WTC11 (cell line): ENCODE measurements at regions not wholly inside any gene's neighbourhood (a gene's known extent, or its start where the extent isn't known, plus 50 kb on each side); places are given as distances from the start of the nearest gene placed in this dataset.

ENCODE experiments used
- ATAC-seq: fragments of 200-7000 bp; cut with Tn5 transposase; 2 replicates; pipeline ENCODE4 v1.10.0; 2021; ENCODE audit warnings: mild to moderate bottlenecking, moderate library complexity
- CTCF ChIA-PET: fragments of 300-600 bp; sonication (Branson Sonifier 250); formaldehyde crosslinking; loops from one replicate; lab custom pipeline; 2021; ENCODE audit warnings: antibody characterized with exemption; lab: Charles Lee
- POLR2A ChIA-PET: fragments of 350-600 bp; sonication (Branson Sonifier 250); formaldehyde crosslinking; loops from one replicate; lab custom pipeline; 2021; ENCODE audit warnings: antibody characterized with exemption; lab: Charles Lee
- DNase-seq: peaks from one replicate; pipeline ENCODE4 v3.0.0; 2021; ENCODE audit warnings: low spot score
- H3K27ac Mint-ChIP-seq: 2 replicates; pipeline ENCODE4 v1.8.0; 2021; ENCODE audit warnings: mixed read lengths
- H3K27me3 Mint-ChIP-seq: 2 replicates; pipeline ENCODE4 v1.8.0; 2021; ENCODE audit warnings: low read depth, mild to moderate bottlenecking, moderate library complexity, mixed read lengths
- H3K36me3 Mint-ChIP-seq: 2 replicates; pipeline ENCODE4 v1.8.0; 2021; ENCODE audit warnings: mixed read lengths
- H3K4me1 Mint-ChIP-seq: 2 replicates; pipeline ENCODE4 v1.8.0; 2022; ENCODE audit warnings: mixed read lengths
- H3K4me3 Mint-ChIP-seq: 2 replicates; pipeline ENCODE4 v1.8.0; 2021; ENCODE audit warnings: mild to moderate bottlenecking, moderate library complexity, mixed read lengths
- H3K9me3 Mint-ChIP-seq: 2 replicates; pipeline ENCODE4 v1.8.0; 2021; ENCODE audit warnings: mixed read lengths
- ARID4B ChIP-seq: sonication (generic); formaldehyde crosslinking; IDR thresholded peaks from 2 replicates; pipeline ENCODE4 v1.8.0; 2023; ENCODE audit warnings: missing genetic modification reagents, mild to moderate bottlenecking, borderline replicate concordance
- ATF1 ChIP-seq: sonication (generic); formaldehyde crosslinking; IDR thresholded peaks from 2 replicates; pipeline ENCODE4 v1.8.1; 2023; ENCODE audit warnings: mild to moderate bottlenecking, moderate library complexity, missing genetic modification reagents
- CTCF ChIP-seq: fragments of 200-600 bp; IDR thresholded peaks from 2 replicates; pipeline ENCODE4 v1.8.0; 2022; ENCODE audit warnings: antibody characterized with exemption
- E2F4 ChIP-seq: sonication (generic); formaldehyde crosslinking; IDR thresholded peaks from 2 replicates; pipeline ENCODE4 v1.8.1; 2022; ENCODE audit warnings: low read depth, mild to moderate bottlenecking, moderate library complexity, missing genetic modification reagents, borderline replicate concordance
- ELF4 ChIP-seq: sonication (generic); formaldehyde crosslinking; IDR thresholded peaks from 2 replicates; pipeline ENCODE4 v1.8.1; 2022; ENCODE audit warnings: low read depth, mild to moderate bottlenecking, moderate library complexity, missing genetic modification reagents
- JAZF1 ChIP-seq: fragments of 250-450 bp; sonication (Bioruptor Pico); IDR thresholded peaks from 2 replicates; pipeline ENCODE4 v1.9.0; 2021; ENCODE audit warnings: moderate library complexity, mild to moderate bottlenecking, inconsistent platforms
- JUN ChIP-seq: sonication (generic); formaldehyde crosslinking; IDR thresholded peaks from 2 replicates; pipeline ENCODE4 v1.8.0; 2023; ENCODE audit warnings: mild to moderate bottlenecking, missing genetic modification reagents
- KAT7 ChIP-seq: sonication (generic); formaldehyde crosslinking; IDR thresholded peaks from 2 replicates; pipeline ENCODE4 v1.8.1; 2023; ENCODE audit warnings: missing genetic modification reagents, mild to moderate bottlenecking, borderline replicate concordance
- MLX ChIP-seq: sonication (generic); formaldehyde crosslinking; IDR thresholded peaks from 2 replicates; pipeline ENCODE4 v1.8.1; 2023; ENCODE audit warnings: mild to moderate bottlenecking, missing genetic modification reagents, moderate library complexity
- NFE2L1 ChIP-seq: sonication (generic); formaldehyde crosslinking; IDR thresholded peaks from 2 replicates; pipeline ENCODE4 v1.8.1; 2023; ENCODE audit warnings: missing genetic modification reagents
- NR1H2 ChIP-seq: sonication (generic); formaldehyde crosslinking; IDR thresholded peaks from 2 replicates; pipeline ENCODE4 v1.9.0; 2021; ENCODE audit warnings: mild to moderate bottlenecking, moderate library complexity, missing genetic modification reagents
- NR2C2 ChIP-seq: sonication (generic); formaldehyde crosslinking; IDR thresholded peaks from 2 replicates; pipeline ENCODE4 v1.8.0; 2022; ENCODE audit warnings: mild to moderate bottlenecking, missing genetic modification reagents
- NR3C1 ChIP-seq: sonication (generic); formaldehyde crosslinking; conservative IDR thresholded peaks from 2 replicates; pipeline ENCODE4 v1.8.1; 2023; ENCODE audit warnings: low read depth, mild to moderate bottlenecking, missing genetic modification reagents
- SMAD4 ChIP-seq: sonication (generic); formaldehyde crosslinking; IDR thresholded peaks from 2 replicates; pipeline ENCODE4 v1.8.0; 2022; ENCODE audit warnings: mild to moderate bottlenecking, missing genetic modification reagents
- SOX15 ChIP-seq: fragments of 250-450 bp; sonication (Bioruptor Pico); IDR thresholded peaks from 2 replicates; pipeline ENCODE4 v1.9.0; 2021; ENCODE audit warnings: mild to moderate bottlenecking
- TCF7 ChIP-seq: sonication (generic); formaldehyde crosslinking; IDR thresholded peaks from 2 replicates; pipeline ENCODE4 v1.8.0; 2022; ENCODE audit warnings: mild to moderate bottlenecking, low read depth, missing genetic modification reagents, moderate library complexity
- TEAD4 ChIP-seq: sonication (generic); formaldehyde crosslinking; IDR thresholded peaks from 2 replicates; pipeline ENCODE4 v1.8.0; 2022; ENCODE audit warnings: mild to moderate bottlenecking, missing genetic modification reagents
- ZNF121 ChIP-seq: sonication (generic); formaldehyde crosslinking; IDR thresholded peaks from 2 replicates; pipeline ENCODE4 v1.8.0; 2023; ENCODE audit warnings: missing genetic modification reagents
- ZNF138 ChIP-seq: sonication (generic); formaldehyde crosslinking; conservative IDR thresholded peaks from 2 replicates; pipeline ENCODE4 v1.8.1; 2022; ENCODE audit warnings: mild to moderate bottlenecking, moderate library complexity, missing genetic modification reagents
- ZNF219 ChIP-seq: sonication (generic); formaldehyde crosslinking; IDR thresholded peaks from 2 replicates; pipeline ENCODE4 v1.8.0; 2023; ENCODE audit warnings: missing genetic modification reagents, mild to moderate bottlenecking, borderline replicate concordance
- ZNF232 ChIP-seq: sonication (generic); formaldehyde crosslinking; IDR thresholded peaks from 2 replicates; pipeline ENCODE4 v1.8.0; 2022; ENCODE audit warnings: mild to moderate bottlenecking, missing genetic modification reagents
- ZNF396 ChIP-seq: fragments of 250-450 bp; sonication (Bioruptor Pico); IDR thresholded peaks from 2 replicates; pipeline ENCODE4 v1.8.0; 2021; ENCODE audit warnings: mild to moderate bottlenecking, moderate library complexity, borderline replicate concordance
- TF ChIP-seq, protein P1 (sequence below): sonication (generic); formaldehyde crosslinking; IDR thresholded peaks from 2 replicates; pipeline ENCODE4 v1.8.1; 2023; ENCODE audit warnings: mild to moderate bottlenecking, moderate library complexity, missing genetic modification reagents
- TF ChIP-seq, protein P2 (sequence below): sonication (generic); formaldehyde crosslinking; IDR thresholded peaks from 2 replicates; pipeline ENCODE4 v1.8.0; 2022; ENCODE audit warnings: mild to moderate bottlenecking, missing genetic modification reagents

DNA sequence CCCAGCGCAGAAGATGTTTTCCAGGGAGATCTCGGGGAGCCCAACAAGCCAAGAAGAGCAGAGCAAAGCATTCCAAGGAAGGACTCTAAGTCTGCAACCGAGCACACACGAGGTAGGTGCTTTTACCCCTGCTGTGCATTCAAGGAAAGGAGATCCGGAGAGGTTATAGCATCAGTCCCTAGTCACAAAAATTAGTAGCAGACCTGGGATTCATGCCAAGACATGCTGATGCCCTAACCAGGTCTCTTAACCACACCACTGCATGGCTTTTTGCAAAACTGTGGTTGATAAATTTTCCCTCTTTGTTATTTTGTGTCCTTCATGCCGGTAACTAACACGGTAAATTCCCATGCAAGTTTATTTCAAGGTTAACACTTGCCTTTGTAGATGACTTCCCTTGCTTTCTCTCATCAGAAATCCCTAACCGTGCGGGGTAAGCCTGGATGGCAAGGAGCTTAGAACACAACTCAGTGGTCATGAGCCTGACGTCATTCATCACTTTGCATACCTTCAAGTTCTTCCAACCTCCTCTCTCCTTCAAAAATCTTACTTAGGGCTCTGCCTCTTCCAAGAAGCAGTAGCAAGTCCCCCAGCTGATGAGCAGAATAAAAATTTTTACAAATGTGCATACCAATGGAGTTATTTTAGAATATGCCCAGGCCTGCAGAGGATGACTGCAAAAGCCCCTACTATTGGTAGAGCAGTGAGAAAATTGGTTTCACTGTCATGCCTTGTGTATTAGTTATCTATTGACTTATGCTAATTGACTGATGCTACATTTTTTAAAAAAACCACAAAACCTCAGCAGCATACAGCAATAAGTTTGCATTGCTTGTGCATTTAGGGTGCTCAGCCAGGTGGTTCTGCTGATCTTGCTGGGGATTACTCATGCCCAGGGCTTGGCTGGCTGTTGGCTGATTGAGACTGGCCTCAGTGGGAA lies 465.1 kb downstream of the MN1 start:
- ATAC-seq, result no peak
- peaks cover 21% of the 10 kb centered on the region for H3K4me1 Mint-ChIP-seq
- ChIA-PET POLR2A (no interaction called here), CTCF (no interaction called here)
- no peak overlapping the region for H3K27ac Mint-ChIP-seq
- peaks cover 8% of the 10 kb centered on the region for H3K27me3 Mint-ChIP-seq
- peaks cover 9% of the 10 kb centered on the region for H3K9me3 Mint-ChIP-seq
- no peak for DNase-seq
- H3K36me3 Mint-ChIP-seq, result no peaks in the 10 kb centered on the region
- H3K4me3 Mint-ChIP-seq, result no peak overlapping the region
- TF ChIP-seq E2F4, result no peak
- TF ChIP-seq ZNF232 (CRISPR knock-in tag), result no peak
- no peak for TF ChIP-seq ZNF396 (CRISPR knock-in tag)
- TF ChIP-seq KAT7, result no peak
- no peak for TF ChIP-seq ZNF219
- no peak for TF ChIP-seq MLX (CRISPR knock-in tag)
- TF ChIP-seq TCF7 (CRISPR knock-in tag), result no peak
- TF ChIP-seq NR1H2 (CRISPR knock-in tag), result no peak

GRCh38 chr22:27337676-27338075 lies 463.9 kb downstream of the MN1 start:
- Mint-ChIP-seq H3K36me3 (no peaks in the 10 kb centered on the region), H3K4me3 (no peak overlapping the region), H3K27me3 (peaks cover 8% of the 10 kb centered on the region), H3K4me1 (peaks cover 11% of the 10 kb centered on the region), H3K9me3 (peaks cover 12% of the 10 kb centered on the region), H3K27ac (no peak overlapping the region)
- ChIA-PET POLR2A (no interaction called here), CTCF (no interaction called here)
- DNase-seq (no peak), ATAC-seq (no peak)
- TF ChIP-seq JAZF1 (CRISPR knock-in tag) (no peak), JUN (no peak), ZNF219 (no peak), SMAD4 (CRISPR knock-in tag) (no peak), ATF1 (no peak), TEAD4 (CRISPR knock-in tag) (no peak), CTCF (no peak), NR3C1 (CRISPR knock-in tag) (no peak), NFE2L1 (CRISPR knock-in tag) (no peak), ZNF138 (no peak), ELF4 (CRISPR knock-in tag) (no peak), SOX15 (CRISPR knock-in tag) (no peak), ARID4B (CRISPR knock-in tag) (no peak), NR2C2 (CRISPR knock-in tag) (no peak), ZNF121 (CRISPR knock-in tag) (no peak)
- TF ChIP-seq, protein P1, sequence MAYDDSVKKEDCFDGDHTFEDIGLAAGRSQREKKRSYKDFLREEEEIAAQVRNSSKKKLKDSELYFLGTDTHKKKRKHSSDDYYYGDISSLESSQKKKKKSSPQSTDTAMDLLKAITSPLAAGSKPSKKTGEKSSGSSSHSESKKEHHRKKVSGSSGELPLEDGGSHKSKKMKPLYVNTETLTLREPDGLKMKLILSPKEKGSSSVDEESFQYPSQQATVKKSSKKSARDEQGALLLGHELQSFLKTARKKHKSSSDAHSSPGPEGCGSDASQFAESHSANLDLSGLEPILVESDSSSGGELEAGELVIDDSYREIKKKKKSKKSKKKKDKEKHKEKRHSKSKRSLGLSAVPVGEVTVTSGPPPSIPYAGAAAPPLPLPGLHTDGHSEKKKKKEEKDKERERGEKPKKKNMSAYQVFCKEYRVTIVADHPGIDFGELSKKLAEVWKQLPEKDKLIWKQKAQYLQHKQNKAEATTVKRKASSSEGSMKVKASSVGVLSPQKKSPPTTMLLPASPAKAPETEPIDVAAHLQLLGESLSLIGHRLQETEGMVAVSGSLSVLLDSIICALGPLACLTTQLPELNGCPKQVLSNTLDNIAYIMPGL (CRISPR knock-in tag), result no peak
- TF ChIP-seq, protein P2, sequence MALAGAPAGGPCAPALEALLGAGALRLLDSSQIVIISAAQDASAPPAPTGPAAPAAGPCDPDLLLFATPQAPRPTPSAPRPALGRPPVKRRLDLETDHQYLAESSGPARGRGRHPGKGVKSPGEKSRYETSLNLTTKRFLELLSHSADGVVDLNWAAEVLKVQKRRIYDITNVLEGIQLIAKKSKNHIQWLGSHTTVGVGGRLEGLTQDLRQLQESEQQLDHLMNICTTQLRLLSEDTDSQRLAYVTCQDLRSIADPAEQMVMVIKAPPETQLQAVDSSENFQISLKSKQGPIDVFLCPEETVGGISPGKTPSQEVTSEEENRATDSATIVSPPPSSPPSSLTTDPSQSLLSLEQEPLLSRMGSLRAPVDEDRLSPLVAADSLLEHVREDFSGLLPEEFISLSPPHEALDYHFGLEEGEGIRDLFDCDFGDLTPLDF (CRISPR knock-in tag), result no peak
